GM21619 (cell line): ENCODE measurements at regions not wholly inside any gene's neighbourhood (a gene's known extent, or its start where the extent isn't known, plus 50 kb on each side); places are given as distances from the start of the nearest gene placed in this dataset.

Experiments used
- ATAC-seq: cut with Tn5 transposase; IDR thresholded peaks from one replicate; pipeline ENCODE4 v1.9.1; 2021; ENCODE audit not compliant: unreplicated experiment

- no peak for ATAC-seq
Measured at GRCh38 chr18:5646739-5647138, 102.9 kb upstream of the EPB41L3 start.

- ATAC-seq: no peak
Measured at GRCh38 chr18:5643288-5643687, 99.5 kb upstream of the EPB41L3 start.

- no peak for ATAC-seq
Measured at GRCh38 chr18:5640939-5641338, 97.1 kb upstream of the EPB41L3 start.

GRCh38 chr18:5639131-5639530 lies 95.3 kb upstream of the EPB41L3 start:
- no peak for ATAC-seq

GRCh38 chr18:5632041-5632440 lies 88.2 kb upstream of the EPB41L3 start:
- no peak for ATAC-seq

- no peak for ATAC-seq
Measured at GRCh38 chr18:5630900-5631413, 87.2 kb upstream of the EPB41L3 start.

- ATAC-seq: no peak
Measured at GRCh38 chr18:5630057-5630899, 86.5 kb upstream of the EPB41L3 start.

- no peak for ATAC-seq
Measured at GRCh38 chr18:5628512-5629255, 84.9 kb upstream of the EPB41L3 start.

GRCh38 chr18:5627776-5628511 lies 84.1 kb upstream of the EPB41L3 start:
- ATAC-seq: no peak

- no peak for ATAC-seq
Measured at GRCh38 chr18:5626130-5626880, 82.5 kb upstream of the EPB41L3 start.

GRCh38 chr18:5625076-5625475 lies 81.3 kb upstream of the EPB41L3 start:
- no peak for ATAC-seq

GRCh38 chr18:5622905-5623304 lies 79.1 kb upstream of the EPB41L3 start:
- ATAC-seq: no peak

GRCh38 chr18:5620289-5620688 lies 76.5 kb upstream of the EPB41L3 start:
- ATAC-seq: no peak

- no peak for ATAC-seq
Measured at GRCh38 chr18:5619376-5619775, 75.6 kb upstream of the EPB41L3 start.

- no peak for ATAC-seq
Measured at GRCh38 chr18:5618047-5618688, 74.4 kb upstream of the EPB41L3 start.

GRCh38 chr18:5611221-5611620 lies 67.4 kb upstream of the EPB41L3 start:
- no peak for ATAC-seq

- no peak for ATAC-seq
Measured at GRCh38 chr18:5608846-5609245, 65.0 kb upstream of the EPB41L3 start.

- ATAC-seq: no peak
Measured at GRCh38 chr18:5606951-5607350, 63.2 kb upstream of the EPB41L3 start.

- no peak for ATAC-seq
Measured at GRCh38 chr18:5604778-5605177, 61.0 kb upstream of the EPB41L3 start.

- ATAC-seq: no peak
Measured at GRCh38 chr18:5603153-5603552, 59.4 kb upstream of the EPB41L3 start.
